Omental fat pad (tissue), 3 donors: ENCODE measurements at regions not wholly inside any gene's neighbourhood (a gene's known extent, or its start where the extent isn't known, plus 50 kb on each side); places are given as distances from the start of the nearest gene placed in this dataset.

Source experiments
- ATAC-seq: fragments of 150-250 bp; one replicate; pipeline ENCODE4 v1.9.1; 2016; ENCODE audit warnings: mild to moderate bottlenecking, moderate library complexity; ENCODE audit not compliant: low FRiP score
- DNase-seq: peaks from one replicate; pipeline ENCODE4 v3.0.0-alpha.2; 2019; ENCODE audit warnings: low spot score
- TF ChIP-seq, protein P1 (sequence below), 3 donors: fragments of 450-650 bp; IDR thresholded peaks; one replicate each; pipeline ENCODE4 v1.5.1; 2016 to 2017; ENCODE audit warnings: antibody characterized with exemption in 3 of 3, mild to moderate bottlenecking in 3 of 3, moderate library complexity in 2 of 3

DNA sequence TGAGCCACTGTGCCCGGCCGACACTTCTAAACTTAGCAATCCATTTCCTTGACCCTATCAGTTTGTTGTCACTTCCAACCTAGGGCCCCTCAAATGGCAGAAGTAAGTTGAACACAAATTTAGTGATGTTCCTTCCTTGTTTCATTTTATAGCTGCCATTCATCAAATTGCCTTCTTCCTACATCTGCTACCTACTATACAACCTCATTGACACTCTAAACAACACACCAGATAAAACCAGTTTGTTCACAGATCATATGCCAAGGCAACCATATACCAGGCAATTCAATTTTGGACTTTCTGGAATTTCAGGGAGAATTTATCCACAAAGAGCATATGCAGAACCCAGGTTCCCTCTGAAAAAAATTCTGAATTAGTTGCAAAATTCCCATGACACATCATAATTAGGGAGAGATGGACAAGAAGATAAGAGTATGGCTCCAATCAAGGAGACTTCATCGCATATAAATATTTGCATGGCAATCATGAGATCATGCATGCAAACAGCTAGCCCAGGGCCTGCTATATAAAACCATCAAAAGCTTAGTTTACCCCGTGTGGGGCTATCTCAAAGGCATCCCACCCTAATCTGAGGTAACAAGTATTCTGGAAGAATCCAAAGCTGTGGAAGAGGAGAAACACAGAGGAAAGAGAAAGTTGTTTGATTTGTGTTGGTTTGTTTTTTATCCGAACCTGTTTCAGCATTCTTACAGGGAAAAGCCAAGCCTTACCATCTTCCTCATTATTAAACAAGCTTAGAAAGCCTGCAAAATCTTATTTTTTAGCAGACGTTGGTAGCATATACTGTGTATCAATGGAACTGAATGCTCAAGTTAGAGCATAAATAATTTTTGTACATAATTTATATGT lies 132.8 kb upstream of the TNFAIP3 start:
- ATAC-seq, result no peak
- TF ChIP-seq, protein P1, sequence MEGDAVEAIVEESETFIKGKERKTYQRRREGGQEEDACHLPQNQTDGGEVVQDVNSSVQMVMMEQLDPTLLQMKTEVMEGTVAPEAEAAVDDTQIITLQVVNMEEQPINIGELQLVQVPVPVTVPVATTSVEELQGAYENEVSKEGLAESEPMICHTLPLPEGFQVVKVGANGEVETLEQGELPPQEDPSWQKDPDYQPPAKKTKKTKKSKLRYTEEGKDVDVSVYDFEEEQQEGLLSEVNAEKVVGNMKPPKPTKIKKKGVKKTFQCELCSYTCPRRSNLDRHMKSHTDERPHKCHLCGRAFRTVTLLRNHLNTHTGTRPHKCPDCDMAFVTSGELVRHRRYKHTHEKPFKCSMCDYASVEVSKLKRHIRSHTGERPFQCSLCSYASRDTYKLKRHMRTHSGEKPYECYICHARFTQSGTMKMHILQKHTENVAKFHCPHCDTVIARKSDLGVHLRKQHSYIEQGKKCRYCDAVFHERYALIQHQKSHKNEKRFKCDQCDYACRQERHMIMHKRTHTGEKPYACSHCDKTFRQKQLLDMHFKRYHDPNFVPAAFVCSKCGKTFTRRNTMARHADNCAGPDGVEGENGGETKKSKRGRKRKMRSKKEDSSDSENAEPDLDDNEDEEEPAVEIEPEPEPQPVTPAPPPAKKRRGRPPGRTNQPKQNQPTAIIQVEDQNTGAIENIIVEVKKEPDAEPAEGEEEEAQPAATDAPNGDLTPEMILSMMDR (IDR thresholded peaks at IDR 0.05), result no peak
- DNase-seq, result no peak

DNA sequence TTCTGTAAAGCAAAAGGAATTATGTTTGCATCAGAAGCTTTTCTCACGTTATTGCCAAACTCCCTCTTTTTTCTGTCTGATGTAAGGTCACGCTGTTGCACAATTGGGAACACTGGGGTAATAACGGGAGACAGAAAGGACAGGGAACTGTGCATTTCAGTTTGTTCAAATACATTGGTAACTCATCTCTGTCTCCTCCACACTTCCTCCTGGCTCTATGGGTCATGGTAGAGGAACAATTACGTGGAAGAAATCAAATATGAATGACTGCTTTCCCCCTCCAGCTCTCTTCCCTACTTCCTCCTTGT lies 132.2 kb upstream of the TNFAIP3 start:
- DNase-seq, result no peak
- TF ChIP-seq, protein P1 (IDR thresholded peaks at IDR 0.05), result no peak
- no peak for ATAC-seq

GRCh38 chr6:137736048-137736818 lies 130.8 kb upstream of the TNFAIP3 start:
- ATAC-seq, result no peak
- TF ChIP-seq, protein P1 (IDR thresholded peaks at IDR 0.05), result no peak
- no peak for DNase-seq

DNA sequence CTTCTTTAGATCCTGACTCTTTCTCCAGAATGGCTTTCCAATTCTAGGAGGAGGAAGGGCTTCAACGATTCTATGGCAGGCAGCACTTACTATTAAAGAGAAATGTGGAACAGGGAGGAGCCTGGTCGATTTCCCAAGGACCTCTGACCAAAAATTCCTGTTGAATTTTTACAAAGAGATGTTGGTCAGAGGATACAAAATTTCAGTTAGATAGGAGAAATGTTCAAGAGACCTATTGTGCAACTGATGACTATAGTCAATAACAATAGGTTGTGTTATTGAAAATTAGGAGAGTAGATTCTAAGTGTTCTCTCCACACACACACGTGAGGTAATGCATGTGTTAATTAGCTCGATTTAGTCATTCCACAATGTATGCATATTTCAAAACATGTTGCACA lies 130.1 kb upstream of the TNFAIP3 start:
- ATAC-seq (no peak), DNase-seq (no peak)
- TF ChIP-seq, protein P1 (IDR thresholded peaks at IDR 0.05), result no peak

DNA sequence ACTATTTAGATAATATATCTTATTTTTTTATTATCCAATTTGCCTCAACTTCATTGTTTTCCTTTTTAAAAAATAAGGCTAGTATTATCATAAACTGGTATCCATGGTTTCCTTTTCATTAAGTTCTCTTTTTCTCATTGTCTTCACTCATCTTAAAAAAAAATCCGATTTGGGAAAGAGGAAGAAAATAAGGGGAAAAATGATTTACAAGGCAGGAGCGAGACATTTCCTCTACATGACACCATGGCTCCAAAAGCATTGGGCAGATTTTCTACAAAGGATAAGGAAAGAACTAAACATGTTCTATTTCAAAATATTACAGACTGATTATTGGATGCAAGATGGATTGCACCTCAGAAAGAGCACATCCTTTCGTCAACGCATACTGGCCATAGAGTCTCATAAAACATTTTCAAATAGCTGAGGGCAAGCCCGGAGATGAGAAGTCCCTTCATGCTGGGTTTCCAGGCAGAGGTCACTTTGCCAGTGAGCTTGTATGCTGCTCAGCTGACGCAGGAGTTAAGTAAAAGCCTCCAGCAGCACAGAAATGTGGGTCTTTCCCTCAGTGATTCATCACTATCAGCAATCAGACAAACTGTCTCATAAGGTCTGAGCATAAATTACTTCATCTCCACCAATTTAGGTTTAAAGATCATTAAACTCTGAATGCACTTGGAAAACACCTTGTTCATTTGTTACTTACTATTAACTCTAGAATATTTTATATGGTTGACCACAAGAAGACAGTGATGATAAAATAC lies 129.0 kb upstream of the TNFAIP3 start:
- DNase-seq, result no peak
- TF ChIP-seq, protein P1 (IDR thresholded peaks at IDR 0.05), result no peak
- peak; percentile 59 for ATAC-seq

DNA sequence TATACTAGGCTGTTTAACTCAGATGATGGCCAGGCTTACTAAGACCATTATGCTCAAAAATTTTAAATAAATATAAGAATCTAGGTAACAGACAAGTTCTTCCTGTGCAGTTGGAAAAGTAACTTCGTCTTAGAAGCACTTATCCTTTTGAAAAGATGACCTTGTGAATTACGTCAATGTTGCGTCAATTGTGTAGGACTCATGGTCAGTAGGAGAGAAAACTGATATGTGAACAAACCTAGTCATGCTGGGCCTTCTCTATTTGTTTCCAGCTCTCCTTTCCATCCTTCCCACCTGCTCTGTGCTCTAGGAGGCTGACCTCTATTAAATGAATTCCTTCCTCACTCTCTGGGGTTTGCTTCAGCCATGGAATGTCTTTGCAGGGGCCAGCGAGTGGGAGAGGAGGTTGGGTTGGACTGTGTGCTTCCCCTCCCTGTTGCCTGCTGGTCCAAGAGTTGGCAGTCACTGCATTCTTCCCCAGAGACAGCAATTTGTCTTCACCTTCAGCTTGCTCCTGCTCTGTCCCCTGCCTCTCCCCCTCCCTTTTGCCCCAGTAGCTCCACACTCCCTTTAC lies 128.0 kb upstream of the TNFAIP3 start:
- DNase-seq (no peak), ATAC-seq (no peak)
- TF ChIP-seq, protein P1 (IDR thresholded peaks at IDR 0.05), result no peak
